HEK293 (cell line): ENCODE measurements at regions not wholly inside any gene's neighbourhood (a gene's known extent, or its start where the extent isn't known, plus 50 kb on each side); places are given as distances from the start of the nearest gene placed in this dataset.
A peak's percentile ranks its signal among the peaks of the same experiment; 100 is the strongest.

Experiments used
- CTCF ChIA-PET: fragments of 350-600 bp; formaldehyde crosslinking; extraction: SDS; loops from one replicate; lab custom pipeline; 2021; ENCODE audit warnings: antibody characterized with exemption; lab: Yijun Ruan, JAX
- POLR2A ChIA-PET: fragments of 300-600 bp; formaldehyde crosslinking; extraction: SDS; loops from one replicate; lab custom pipeline; 2020; ENCODE audit warnings: antibody characterized with exemption, inconsistent platforms; lab: Yijun Ruan, JAX
- H3K27ac ChIP-seq: fragments of 200-500 bp; sonication (Bioruptor generic); 2 replicates; pipeline ENCODE4 v1.5.1; 2014; ENCODE audit warnings: low read depth, low read length, control low read depth, inconsistent platforms; ENCODE audit errors: extremely low read depth
- H3K36me3 ChIP-seq, 2 experiments: fragments of 200-500 bp in 1 of 2; sonication (Bioruptor generic) in 1 of 2; 1 replicate in 1 of 2; 2 replicates in 1 of 2; pipeline ENCODE4 v1.5.1; 2014 to 2017; ENCODE audit warnings: inconsistent platforms in 2 of 2, low read length in 2 of 2; ENCODE audit not compliant: control insufficient read depth in 2 of 2, insufficient read depth in 1 of 2
- H3K4me1 ChIP-seq: fragments of 200-500 bp; sonication (Bioruptor generic); 2 replicates; pipeline ENCODE4 v1.5.1; 2014; ENCODE audit warnings: mild to moderate bottlenecking, low read length, inconsistent platforms; ENCODE audit not compliant: control insufficient read depth, insufficient read depth
- H3K4me3 ChIP-seq: 2 replicates; pipeline ENCODE4 v1.5.1; 2011; ENCODE audit warnings: low read depth, mild to moderate bottlenecking, control low read depth, low read length, moderate library complexity
- H3K9me3 ChIP-seq: fragments of 200-500 bp; sonication (Bioruptor generic); 2 replicates; pipeline ENCODE4 v1.5.1; 2014; ENCODE audit warnings: low read depth, low read length, inconsistent platforms; ENCODE audit not compliant: control insufficient read depth, insufficient read depth
- BCL6B ChIP-seq: fragments of 450-650 bp; formaldehyde crosslinking; IDR thresholded peaks from 2 replicates; pipeline ENCODE4 v1.5.1; 2017; ENCODE audit warnings: missing biosample characterization, missing genetic modification characterization
- EGR2 ChIP-seq: fragments of 450-650 bp; formaldehyde crosslinking; IDR thresholded peaks from 2 replicates; pipeline ENCODE4 v1.5.1; 2016; ENCODE audit warnings: low read depth, missing biosample characterization, missing genetic modification characterization
- PRDM10 ChIP-seq: fragments of 450-650 bp; formaldehyde crosslinking; IDR thresholded peaks from 2 replicates; pipeline ENCODE4 v1.5.1; 2016; ENCODE audit warnings: missing biosample characterization, missing genetic modification characterization
- REPIN1 ChIP-seq: fragments of 450-650 bp; formaldehyde crosslinking; IDR thresholded peaks from 2 replicates; pipeline ENCODE4 v1.5.1; 2017; ENCODE audit warnings: missing biosample characterization, missing genetic modification characterization, low read depth
- SETDB1 ChIP-seq: IDR thresholded peaks from one replicate; pipeline ENCODE4 v1.6.1; 2017; ENCODE audit warnings: mild to moderate bottlenecking, low read length, moderate library complexity, mixed read lengths; ENCODE audit not compliant: insufficient read length
- ZBTB48 ChIP-seq: fragments of 450-650 bp; formaldehyde crosslinking; IDR thresholded peaks from 2 replicates; pipeline ENCODE4 v1.5.1; 2016; ENCODE audit warnings: missing biosample characterization, missing genetic modification characterization
- ZIC2 ChIP-seq: fragments of 450-650 bp; formaldehyde crosslinking; IDR thresholded peaks from 2 replicates; pipeline ENCODE4 v1.5.1; 2016; ENCODE audit warnings: missing biosample characterization, missing genetic modification characterization
- ZNF133 ChIP-seq: fragments of 450-650 bp; formaldehyde crosslinking; IDR thresholded peaks from 2 replicates; pipeline ENCODE4 v1.5.1; 2016; ENCODE audit warnings: missing biosample characterization, missing genetic modification characterization
- ZNF174 ChIP-seq: fragments of 450-650 bp; formaldehyde crosslinking; IDR thresholded peaks from 2 replicates; pipeline ENCODE4 v1.5.0; 2017; ENCODE audit warnings: missing biosample characterization, mild to moderate bottlenecking, missing genetic modification characterization
- ZNF239 ChIP-seq: fragments of 450-650 bp; formaldehyde crosslinking; IDR thresholded peaks from 2 replicates; pipeline ENCODE4 v1.5.1; 2016; ENCODE audit warnings: missing biosample characterization, missing genetic modification characterization
- ZNF24 ChIP-seq: fragments of 450-650 bp; formaldehyde crosslinking; IDR thresholded peaks from 2 replicates; pipeline ENCODE4 v1.5.1; 2016; ENCODE audit warnings: missing biosample characterization, missing genetic modification characterization
- ZNF266 ChIP-seq: fragments of 450-650 bp; formaldehyde crosslinking; IDR thresholded peaks from 2 replicates; pipeline ENCODE4 v1.5.1; 2016; ENCODE audit warnings: missing biosample characterization, missing genetic modification characterization, low read depth
- ZNF274 ChIP-seq, 2 experiments: fragments of 200-500 bp in 1 of 2; fragments of 450-650 bp in 1 of 2; sonication (Bioruptor generic) in 1 of 2; formaldehyde crosslinking in 1 of 2; IDR thresholded peaks; 2 replicates each; pipeline versions ENCODE4 v1.5.1 to v1.6.1; 2014 to 2016; ENCODE audit warnings: borderline replicate concordance in 1 of 2, inconsistent platforms in 1 of 2, low read length in 1 of 2, missing biosample characterization in 1 of 2, missing genetic modification characterization in 1 of 2
- ZNF311 ChIP-seq: fragments of 450-650 bp; formaldehyde crosslinking; IDR thresholded peaks from 2 replicates; pipeline ENCODE4 v1.5.1; 2017; ENCODE audit warnings: missing biosample characterization, missing genetic modification characterization, borderline replicate concordance
- ZNF37A ChIP-seq: fragments of 450-650 bp; IDR thresholded peaks from 2 replicates; pipeline ENCODE4 v1.5.1; 2018; ENCODE audit warnings: missing biosample characterization, missing genetic modification characterization
- ZNF416 ChIP-seq: fragments of 450-650 bp; formaldehyde crosslinking; IDR thresholded peaks from 2 replicates; pipeline ENCODE4 v1.5.1; 2016; ENCODE audit warnings: missing biosample characterization, missing genetic modification characterization
- ZNF449 ChIP-seq: fragments of 450-650 bp; formaldehyde crosslinking; IDR thresholded peaks from 2 replicates; pipeline ENCODE4 v1.5.1; 2017; ENCODE audit warnings: missing biosample characterization, mild to moderate bottlenecking, missing genetic modification characterization, moderate library complexity
- ZNF473 ChIP-seq: fragments of 450-650 bp; formaldehyde crosslinking; IDR thresholded peaks from 2 replicates; pipeline ENCODE4 v1.5.1; 2017; ENCODE audit warnings: missing biosample characterization, missing genetic modification characterization
- ZNF513 ChIP-seq: fragments of 450-650 bp; IDR thresholded peaks from 2 replicates; pipeline ENCODE4 v1.5.1; 2018; ENCODE audit warnings: missing biosample characterization, missing genetic modification characterization
- ZNF521 ChIP-seq: fragments of 450-650 bp; formaldehyde crosslinking; IDR thresholded peaks from 2 replicates; pipeline ENCODE4 v1.5.1; 2017; ENCODE audit warnings: missing biosample characterization, mild to moderate bottlenecking, missing genetic modification characterization
- ZNF623 ChIP-seq: fragments of 450-650 bp; formaldehyde crosslinking; IDR thresholded peaks from 2 replicates; pipeline ENCODE4 v1.5.1; 2016; ENCODE audit warnings: missing biosample characterization, missing genetic modification characterization
- ZNF624 ChIP-seq: fragments of 450-650 bp; formaldehyde crosslinking; IDR thresholded peaks from 2 replicates; pipeline ENCODE4 v1.5.1; 2017; ENCODE audit warnings: missing biosample characterization, missing genetic modification characterization
- ZNF692 ChIP-seq: fragments of 450-650 bp; formaldehyde crosslinking; IDR thresholded peaks from 2 replicates; pipeline ENCODE4 v1.5.1; 2016; ENCODE audit warnings: missing biosample characterization, missing genetic modification characterization
- ZNF707 ChIP-seq: fragments of 450-650 bp; formaldehyde crosslinking; IDR thresholded peaks from 2 replicates; pipeline ENCODE4 v1.5.1; 2016; ENCODE audit warnings: missing biosample characterization, missing genetic modification characterization
- ZNF785 ChIP-seq: fragments of 450-650 bp; formaldehyde crosslinking; IDR thresholded peaks from 2 replicates; pipeline ENCODE4 v1.5.1; 2016; ENCODE audit warnings: missing biosample characterization, missing genetic modification characterization
- ZNF792 ChIP-seq: fragments of 450-650 bp; formaldehyde crosslinking; IDR thresholded peaks from 2 replicates; pipeline ENCODE4 v1.5.1; 2016; ENCODE audit warnings: missing biosample characterization, missing genetic modification characterization
- ZNF830 ChIP-seq: fragments of 450-650 bp; IDR thresholded peaks from 2 replicates; pipeline ENCODE4 v1.5.0; 2018; ENCODE audit warnings: missing biosample characterization, missing genetic modification characterization, low read depth, mild to moderate bottlenecking, moderate library complexity
- ZNF837 ChIP-seq: fragments of 450-650 bp; formaldehyde crosslinking; IDR thresholded peaks from 2 replicates; pipeline ENCODE4 v1.5.1; 2016; ENCODE audit warnings: missing biosample characterization, missing genetic modification characterization
- ZSCAN30 ChIP-seq: fragments of 450-650 bp; IDR thresholded peaks from 2 replicates; pipeline ENCODE4 v1.5.1; 2018; ENCODE audit warnings: missing biosample characterization, mild to moderate bottlenecking, missing genetic modification characterization, moderate library complexity

GRCh38 chr13:74325106-74325505, 190.9 kb upstream of the KLF12 start:
- ChIA-PET CTCF (interaction anchor here (0.9 to 1.2 kb wide), 2 partner anchors 9 to 490 kb away, joined by 3 to 5 read pairs; no protein-coding TSS in a partner anchor), POLR2A (interaction anchor here (0.5 to 1.5 kb wide), 2 partner anchors 8 to 291 kb away, joined by 3 to 8 read pairs; no protein-coding TSS in a partner anchor)
- H3K27ac ChIP-seq, result peak overlapping the region; percentile 1; the same call in 1 of the 2 replicates
- H3K9me3 ChIP-seq, result no peaks in the 10 kb centered on the region
- H3K36me3 ChIP-seq, result no peaks in the 10 kb centered on the region
- H3K4me3 ChIP-seq, result no peak overlapping the region
- H3K4me1 ChIP-seq, result no peaks in the 10 kb centered on the region
- TF ChIP-seq ZNF239 (no peak), PRDM10 (tag by site-specific recombination) (no peak), ZNF416 (tag by site-specific recombination) (no peak), ZNF692 (tag by site-specific recombination) (no peak), ZNF624 (tag by site-specific recombination) (no peak), ZNF473 (tag by site-specific recombination) (no peak), ZNF449 (tag by site-specific recombination) (no peak), ZBTB48 (tag by site-specific recombination) (no peak), SETDB1 (no peak), ZNF521 (no peak), ZIC2 (tag by site-specific recombination) (no peak), ZNF311 (tag by site-specific recombination) (no peak), ZNF792 (no peak), ZNF837 (tag by site-specific recombination) (no peak), ZSCAN30 (tag by site-specific recombination) (peak; percentile 91; the same call in 1 of the 2 replicates), ZNF266 (no peak), EGR2 (no peak), ZNF174 (tag by site-specific recombination) (no peak), ZNF133 (no peak), BCL6B (no peak), ZNF274 (IDR thresholded peaks at IDR 0.05; ENCODE audit: low read length) (no peak), ZNF274 (tag by site-specific recombination; IDR thresholded peaks at IDR 0.05; ENCODE audit: borderline replicate concordance) (no peak), ZNF707 (no peak), ZNF830 (tag by site-specific recombination) (no peak), ZNF785 (tag by site-specific recombination) (no peak), ZNF623 (no peak), ZNF37A (no peak), ZNF24 (tag by site-specific recombination) (0 out of 2 replicates have a peak, but pooled peaks have one; percentile 36), REPIN1 (no peak), ZNF513 (tag by site-specific recombination) (no peak)
